ENCODE measurements at regions not wholly inside any gene's neighbourhood (a gene's known extent, or its start where the extent isn't known, plus 50 kb on each side); places are given as distances from the start of the nearest gene placed in this dataset.

DNA sequence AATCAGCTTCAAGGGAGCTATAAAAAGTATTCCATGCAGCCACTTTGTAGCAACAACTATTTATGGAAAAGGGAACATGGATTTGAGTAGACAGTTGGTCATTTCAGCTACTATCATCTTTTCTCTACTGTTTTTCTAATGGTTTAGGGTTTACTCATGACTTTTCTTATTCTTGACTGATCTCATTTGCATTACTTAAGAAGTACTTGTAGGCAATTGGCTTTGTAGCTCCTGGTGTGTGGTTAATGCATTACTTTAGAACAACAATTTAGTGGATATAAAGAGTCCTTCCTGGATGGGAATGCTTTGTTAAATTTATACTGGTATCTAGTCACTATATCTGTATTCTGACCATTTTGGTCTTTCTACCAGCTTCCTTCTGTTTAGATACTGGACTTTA lies 59.8 kb upstream of the NTRK2 start:
- Histone ChIP-seq H3K4me3 (ENCODE audit: low read length) (no peak overlapping the region), H3K27ac (ENCODE audit: low read length) (no peak overlapping the region), H3K4me1 (ENCODE audit: control insufficient read depth, insufficient read depth, low read length) (no peaks in the 10 kb centered on the region), H3K36me3 (ENCODE audit: control insufficient read depth, insufficient read depth, low read length) (no peaks in the 10 kb centered on the region), H3K9me3 (ENCODE audit: control insufficient read depth, insufficient read depth, low read length) (peaks cover 2% of the 10 kb centered on the region), H3K27me3 (ENCODE audit: control insufficient read depth, insufficient read depth, low read length) (no peaks in the 10 kb centered on the region)
- Mint-ChIP-seq H3K9me3 (peaks cover 0 to 2% of the 10 kb centered on the region in 2 donors), H3K36me3 (no peaks in the 10 kb centered on the region), H3K4me3 (no peak overlapping the region), H3K27me3 (ENCODE audit: low read depth in 2 of 2) (peaks cover 7 to 30% of the 10 kb centered on the region in 2 donors), H3K4me1 (peaks cover 0 to 3% of the 10 kb centered on the region in 2 donors), H3K27ac (no peak overlapping the region)
- no peak for DNase-seq
- ATAC-seq = no peak
- TF ChIP-seq, protein P1, sequence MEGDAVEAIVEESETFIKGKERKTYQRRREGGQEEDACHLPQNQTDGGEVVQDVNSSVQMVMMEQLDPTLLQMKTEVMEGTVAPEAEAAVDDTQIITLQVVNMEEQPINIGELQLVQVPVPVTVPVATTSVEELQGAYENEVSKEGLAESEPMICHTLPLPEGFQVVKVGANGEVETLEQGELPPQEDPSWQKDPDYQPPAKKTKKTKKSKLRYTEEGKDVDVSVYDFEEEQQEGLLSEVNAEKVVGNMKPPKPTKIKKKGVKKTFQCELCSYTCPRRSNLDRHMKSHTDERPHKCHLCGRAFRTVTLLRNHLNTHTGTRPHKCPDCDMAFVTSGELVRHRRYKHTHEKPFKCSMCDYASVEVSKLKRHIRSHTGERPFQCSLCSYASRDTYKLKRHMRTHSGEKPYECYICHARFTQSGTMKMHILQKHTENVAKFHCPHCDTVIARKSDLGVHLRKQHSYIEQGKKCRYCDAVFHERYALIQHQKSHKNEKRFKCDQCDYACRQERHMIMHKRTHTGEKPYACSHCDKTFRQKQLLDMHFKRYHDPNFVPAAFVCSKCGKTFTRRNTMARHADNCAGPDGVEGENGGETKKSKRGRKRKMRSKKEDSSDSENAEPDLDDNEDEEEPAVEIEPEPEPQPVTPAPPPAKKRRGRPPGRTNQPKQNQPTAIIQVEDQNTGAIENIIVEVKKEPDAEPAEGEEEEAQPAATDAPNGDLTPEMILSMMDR (IDR thresholded peaks at IDR 0.05) = no peak
- intact Hi-C loops (cut with micrococcal nuclease) = no loop called here

GRCh38 chr9:84613431-84613830 lies 56.1 kb upstream of the NTRK2 start:
- no peak overlapping the region for H3K4me3 Mint-ChIP-seq
- Histone ChIP-seq H3K27ac (ENCODE audit: low read length) (no peak overlapping the region), H3K9me3 (ENCODE audit: control insufficient read depth, insufficient read depth, low read length) (peaks cover 2% of the 10 kb centered on the region), H3K4me3 (ENCODE audit: low read length) (no peak overlapping the region), H3K36me3 (ENCODE audit: control insufficient read depth, insufficient read depth, low read length) (no peaks in the 10 kb centered on the region), H3K4me1 (ENCODE audit: control insufficient read depth, insufficient read depth, low read length) (no peaks in the 10 kb centered on the region), H3K27me3 (ENCODE audit: control insufficient read depth, insufficient read depth, low read length) (no peaks in the 10 kb centered on the region)
- no peaks in the 10 kb centered on the region for H3K36me3 Mint-ChIP-seq
- peaks cover 6 to 44% of the 10 kb centered on the region in 2 donors for H3K27me3 Mint-ChIP-seq (ENCODE audit: low read depth in 2 of 2)
- TF ChIP-seq, protein P1 (IDR thresholded peaks at IDR 0.05) = no peak
- peaks cover 0 to 4% of the 10 kb centered on the region in 2 donors for H3K4me1 Mint-ChIP-seq
- WGBS (ENCODE audit: insufficient coverage) = 80% methylated on average over 1 of the region's 2 CpGs
- DNase-seq = no peak
- H3K9me3 Mint-ChIP-seq = no peaks in the 10 kb centered on the region
- H3K27ac Mint-ChIP-seq = no peak overlapping the region
- intact Hi-C loops (cut with micrococcal nuclease) = no loop called here
- no peak for ATAC-seq

DNA sequence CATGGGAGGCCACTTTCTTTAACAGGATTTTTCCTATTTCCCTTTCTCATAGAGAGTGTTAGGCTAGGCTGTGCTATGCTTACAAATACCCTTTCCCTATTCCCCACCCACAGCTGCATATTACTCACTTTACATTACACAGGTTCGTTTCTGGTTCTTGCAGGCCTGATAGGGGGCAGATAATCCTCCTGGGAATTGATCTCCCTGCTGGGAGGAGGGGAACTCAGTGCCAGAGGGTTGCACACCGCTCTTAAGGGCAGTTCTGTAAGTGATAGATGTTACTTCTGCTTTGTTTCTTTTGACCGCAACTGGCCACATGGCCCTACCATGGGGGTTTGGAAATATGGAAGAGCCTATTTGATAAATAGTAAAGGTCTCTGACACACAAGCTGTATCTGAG lies 54.0 kb upstream of the NTRK2 start:
- Histone ChIP-seq H3K27me3 (ENCODE audit: control insufficient read depth, insufficient read depth, low read length) (no peaks in the 10 kb centered on the region), H3K4me1 (ENCODE audit: control insufficient read depth, insufficient read depth, low read length) (no peaks in the 10 kb centered on the region), H3K27ac (ENCODE audit: low read length) (no peak overlapping the region), H3K4me3 (ENCODE audit: low read length) (no peak overlapping the region), H3K36me3 (ENCODE audit: control insufficient read depth, insufficient read depth, low read length) (no peaks in the 10 kb centered on the region), H3K9me3 (ENCODE audit: control insufficient read depth, insufficient read depth, low read length) (peaks cover 2% of the 10 kb centered on the region)
- Mint-ChIP-seq H3K36me3 (no peaks in the 10 kb centered on the region), H3K27me3 (ENCODE audit: low read depth in 2 of 2) (peaks cover 8 to 45% of the 10 kb centered on the region in 2 donors), H3K9me3 (no peaks in the 10 kb centered on the region), H3K27ac (no peak overlapping the region), H3K4me1 (peaks cover 0 to 9% of the 10 kb centered on the region in 2 donors), H3K4me3 (no peak overlapping the region)
- intact Hi-C loops (cut with micrococcal nuclease) = no loop called here
- no peak for ATAC-seq
- TF ChIP-seq, protein P1 (IDR thresholded peaks at IDR 0.05) = no peak
- no peak for DNase-seq
- WGBS (ENCODE audit: insufficient coverage) = 72% methylated on average over 3 of the region's 3 CpGs

DNA sequence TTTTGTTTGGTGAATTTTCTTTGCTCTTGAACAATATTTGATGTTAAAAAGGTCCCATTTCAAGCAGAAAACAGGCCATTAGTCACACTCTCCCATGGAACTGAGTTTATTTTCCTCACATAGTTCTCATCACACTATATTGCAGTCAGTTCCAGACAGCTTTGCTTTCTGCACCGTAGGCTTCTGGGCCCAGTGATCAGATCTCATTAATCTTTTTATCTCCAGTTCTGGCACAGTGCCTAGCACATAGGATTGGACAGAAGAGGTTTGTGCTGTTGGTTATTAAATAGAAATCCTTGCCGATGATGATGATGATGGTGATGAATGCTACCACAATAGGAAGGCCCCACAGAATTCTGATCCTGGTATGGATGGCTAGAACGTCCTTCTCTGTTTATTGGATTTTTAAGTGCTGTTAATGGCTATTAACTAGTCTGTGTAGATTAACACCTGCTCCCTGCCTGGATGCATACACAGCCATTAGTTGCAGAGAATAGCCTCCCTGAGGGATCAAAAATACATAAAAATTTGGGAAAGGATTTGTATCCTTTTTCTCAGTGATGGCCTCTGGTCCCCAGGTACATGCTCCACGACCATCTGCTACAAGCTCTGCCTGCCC lies 52.0 kb upstream of the NTRK2 start:
- no peak overlapping the region for H3K27ac Mint-ChIP-seq
- H3K4me3 Mint-ChIP-seq = no peak overlapping the region
- Histone ChIP-seq H3K4me1 (ENCODE audit: control insufficient read depth, insufficient read depth, low read length) (no peaks in the 10 kb centered on the region), H3K36me3 (ENCODE audit: control insufficient read depth, insufficient read depth, low read length) (no peaks in the 10 kb centered on the region), H3K27ac (ENCODE audit: low read length) (no peak overlapping the region), H3K4me3 (ENCODE audit: low read length) (no peak overlapping the region), H3K27me3 (ENCODE audit: control insufficient read depth, insufficient read depth, low read length) (no peaks in the 10 kb centered on the region), H3K9me3 (ENCODE audit: control insufficient read depth, insufficient read depth, low read length) (no peaks in the 10 kb centered on the region)
- peaks cover 8 to 45% of the 10 kb centered on the region in 2 donors for H3K27me3 Mint-ChIP-seq (ENCODE audit: low read depth in 2 of 2)
- DNase-seq (no peak), ATAC-seq (no peak)
- 79% methylated on average over 4 of the region's 4 CpGs for WGBS (ENCODE audit: insufficient coverage)
- TF ChIP-seq, protein P1 (IDR thresholded peaks at IDR 0.05) = no peak
- no peaks in the 10 kb centered on the region for H3K36me3 Mint-ChIP-seq
- intact Hi-C loops (cut with micrococcal nuclease) = no loop called here
- peaks cover 0 to 9% of the 10 kb centered on the region in 2 donors for H3K4me1 Mint-ChIP-seq
- H3K9me3 Mint-ChIP-seq = no peaks in the 10 kb centered on the region

All from natural killer cell (primary cell).